Effector memory CD8-positive, alpha-beta T cell (primary cell): ENCODE measurements at regions not wholly inside any gene's neighbourhood (a gene's known extent, or its start where the extent isn't known, plus 50 kb on each side); places are given as distances from the start of the nearest gene placed in this dataset.
A peak's percentile ranks its signal among the peaks of the same experiment; 100 is the strongest.

ENCODE experiments used
- ATAC-seq: fragments of 150-1000 bp; cut with Tn5 transposase; replicated peaks from 2 replicates; pipeline ENCODE4 v1.10.0; 2021; ENCODE audit warnings: mild to moderate bottlenecking, moderate library complexity
- DNase-seq, 3 experiments: peaks; one replicate each; pipeline ENCODE4 v3.0.0; 2021
- H3K27ac Mint-ChIP-seq, 2 donors: one replicate each; pipeline ENCODE4 v1.8.0; 2022; ENCODE audit warnings: mild to moderate bottlenecking in 2 of 2, mixed read lengths in 2 of 2, moderate library complexity in 2 of 2
- H3K27me3 Mint-ChIP-seq, 2 donors: one replicate each; pipeline ENCODE4 v1.8.0; 2022; ENCODE audit warnings: mixed read lengths in 2 of 2
- H3K36me3 Mint-ChIP-seq: one replicate; pipeline ENCODE4 v1.8.0; 2022; ENCODE audit warnings: mild to moderate bottlenecking, moderate library complexity, mixed read lengths; ENCODE audit not compliant: insufficient read depth
- H3K4me1 Mint-ChIP-seq, 2 donors: one replicate each; pipeline ENCODE4 v1.8.0; 2022; ENCODE audit warnings: low read depth in 2 of 2, mixed read lengths in 2 of 2
- H3K4me3 Mint-ChIP-seq, 2 donors: one replicate each; pipeline ENCODE4 v1.8.0; 2022; ENCODE audit warnings: mild to moderate bottlenecking in 2 of 2, mixed read lengths in 2 of 2, moderate library complexity in 2 of 2
- H3K9me3 Mint-ChIP-seq, 2 donors: one replicate each; pipeline ENCODE4 v1.8.0; 2022; ENCODE audit warnings: mixed read lengths in 2 of 2

- Mint-ChIP-seq H3K36me3 (no peaks in the 10 kb centered on the region), H3K9me3 (no peaks in the 10 kb centered on the region), H3K27ac (no peak overlapping the region), H3K27me3 (no peaks in the 10 kb centered on the region), H3K4me3 (no peak overlapping the region), H3K4me1 (peaks cover 2 to 7% of the 10 kb centered on the region in 2 donors)
- DNase-seq = no peak
- ATAC-seq = no peak
Measured at GRCh38 chr7:17184805-17185689, 113.4 kb upstream of the AHR start.

- no peaks in the 10 kb centered on the region for H3K27me3 Mint-ChIP-seq
- no peaks in the 10 kb centered on the region for H3K9me3 Mint-ChIP-seq
- peak overlapping the region in 1 of 2 donors; percentile 17 for H3K27ac Mint-ChIP-seq
- no peak overlapping the region for H3K4me3 Mint-ChIP-seq
- peaks cover 2 to 7% of the 10 kb centered on the region in 2 donors for H3K4me1 Mint-ChIP-seq
- ATAC-seq (peak; percentile 47), DNase-seq (no peak)
- no peaks in the 10 kb centered on the region for H3K36me3 Mint-ChIP-seq
Measured at GRCh38 chr7:17185690-17186070, 112.8 kb upstream of the AHR start.

- Mint-ChIP-seq H3K4me1 (peaks cover 2 to 7% of the 10 kb centered on the region in 2 donors), H3K4me3 (no peak overlapping the region), H3K9me3 (no peaks in the 10 kb centered on the region), H3K27me3 (no peaks in the 10 kb centered on the region), H3K27ac (peak overlapping the region in 1 of 2 donors; percentile 9), H3K36me3 (no peaks in the 10 kb centered on the region)
- ATAC-seq (no peak), DNase-seq (no peak)
Measured at GRCh38 chr7:17186745-17187530, 111.5 kb upstream of the AHR start.

GRCh38 chr7:17194656-17195055 lies 103.8 kb upstream of the AHR start:
- no peak for ATAC-seq
- no peak overlapping the region for H3K27ac Mint-ChIP-seq
- no peaks in the 10 kb centered on the region for H3K27me3 Mint-ChIP-seq

GRCh38 chr7:17195576-17195975 lies 102.9 kb upstream of the AHR start:
- ATAC-seq = no peak
- DNase-seq = no peak
- no peak overlapping the region for H3K4me3 Mint-ChIP-seq
- H3K36me3 Mint-ChIP-seq = no peaks in the 10 kb centered on the region
- no peaks in the 10 kb centered on the region for H3K9me3 Mint-ChIP-seq
- no peaks in the 10 kb centered on the region for H3K27me3 Mint-ChIP-seq
- H3K27ac Mint-ChIP-seq = no peak overlapping the region
- peaks cover 5% of the 10 kb centered on the region in 2 donors for H3K4me1 Mint-ChIP-seq

More at GRCh38 chr7:17194656-17195055, 103.8 kb upstream of the AHR start:
- peaks cover 5% of the 10 kb centered on the region in 2 donors for H3K4me1 Mint-ChIP-seq
- H3K4me3 Mint-ChIP-seq = no peak overlapping the region
- no peak for DNase-seq
- H3K9me3 Mint-ChIP-seq = no peaks in the 10 kb centered on the region
- no peaks in the 10 kb centered on the region for H3K36me3 Mint-ChIP-seq

- DNase-seq (no peak), ATAC-seq (no peak)
- peaks cover 0 to 1% of the 10 kb centered on the region in 2 donors for H3K4me1 Mint-ChIP-seq
- no peaks in the 10 kb centered on the region for H3K9me3 Mint-ChIP-seq
- H3K4me3 Mint-ChIP-seq = no peak overlapping the region
- no peaks in the 10 kb centered on the region for H3K36me3 Mint-ChIP-seq
- H3K27ac Mint-ChIP-seq = no peak overlapping the region
- H3K27me3 Mint-ChIP-seq = no peaks in the 10 kb centered on the region
Measured at GRCh38 chr7:17205910-17206309, 92.5 kb upstream of the AHR start.

- H3K9me3 Mint-ChIP-seq = no peaks in the 10 kb centered on the region
- no peaks in the 10 kb centered on the region for H3K36me3 Mint-ChIP-seq
- ATAC-seq (no peak), DNase-seq (no peak)
- no peak overlapping the region for H3K4me3 Mint-ChIP-seq
- no peak overlapping the region for H3K27ac Mint-ChIP-seq
- peaks cover 0 to 1% of the 10 kb centered on the region in 2 donors for H3K4me1 Mint-ChIP-seq
- H3K27me3 Mint-ChIP-seq = no peaks in the 10 kb centered on the region
Measured at GRCh38 chr7:17206349-17206905, 92.0 kb upstream of the AHR start.

GRCh38 chr7:17207220-17207619 lies 91.2 kb upstream of the AHR start:
- no peaks in the 10 kb centered on the region for H3K9me3 Mint-ChIP-seq
- H3K4me3 Mint-ChIP-seq = no peak overlapping the region
- H3K27me3 Mint-ChIP-seq = no peaks in the 10 kb centered on the region
- peaks cover 0 to 1% of the 10 kb centered on the region in 2 donors for H3K4me1 Mint-ChIP-seq
- DNase-seq = no peak
- H3K36me3 Mint-ChIP-seq = no peaks in the 10 kb centered on the region
- H3K27ac Mint-ChIP-seq = no peak overlapping the region
- ATAC-seq = no peak

GRCh38 chr7:17209101-17209500 lies 89.4 kb upstream of the AHR start:
- H3K36me3 Mint-ChIP-seq = no peaks in the 10 kb centered on the region
- H3K27ac Mint-ChIP-seq = no peak overlapping the region
- no peaks in the 10 kb centered on the region for H3K9me3 Mint-ChIP-seq
- H3K4me3 Mint-ChIP-seq = no peak overlapping the region
- peaks cover 0 to 1% of the 10 kb centered on the region in 2 donors for H3K4me1 Mint-ChIP-seq
- H3K27me3 Mint-ChIP-seq = no peaks in the 10 kb centered on the region
- no peak for DNase-seq
- no peak for ATAC-seq

GRCh38 chr7:17211307-17211836 lies 87.1 kb upstream of the AHR start:
- Mint-ChIP-seq H3K27ac (no peak overlapping the region), H3K36me3 (no peaks in the 10 kb centered on the region), H3K4me3 (no peak overlapping the region), H3K4me1 (peaks cover 0 to 3% of the 10 kb centered on the region in 2 donors), H3K27me3 (no peaks in the 10 kb centered on the region), H3K9me3 (no peaks in the 10 kb centered on the region)
- no peak for ATAC-seq
- no peak for DNase-seq

- no peaks in the 10 kb centered on the region for H3K9me3 Mint-ChIP-seq
- ATAC-seq = no peak
Measured at GRCh38 chr7:17212188-17212587, 86.3 kb upstream of the AHR start.

GRCh38 chr7:17227766-17228490 lies 70.5 kb upstream of the AHR start:
- H3K9me3 Mint-ChIP-seq = no peaks in the 10 kb centered on the region
- peaks cover 5% of the 10 kb centered on the region for H3K36me3 Mint-ChIP-seq
- no peaks in the 10 kb centered on the region for H3K27me3 Mint-ChIP-seq
- DNase-seq (no peak), ATAC-seq (no peak)
- H3K4me1 Mint-ChIP-seq = peaks cover 2% of the 10 kb centered on the region in 2 donors
- H3K27ac Mint-ChIP-seq = no peak overlapping the region
- no peak overlapping the region for H3K4me3 Mint-ChIP-seq

More at GRCh38 chr7:17212188-17212587, 86.3 kb upstream of the AHR start:
- Mint-ChIP-seq H3K27ac (no peak overlapping the region), H3K27me3 (no peaks in the 10 kb centered on the region), H3K4me3 (no peak overlapping the region), H3K36me3 (no peaks in the 10 kb centered on the region), H3K4me1 (peaks cover 0 to 2% of the 10 kb centered on the region in 2 donors)
- DNase-seq = no peak

GRCh38 chr7:17229228-17229627 lies 69.2 kb upstream of the AHR start:
- DNase-seq (no peak), ATAC-seq (no peak)
- H3K4me3 Mint-ChIP-seq = no peak overlapping the region
- H3K36me3 Mint-ChIP-seq = peaks cover 13% of the 10 kb centered on the region
- no peak overlapping the region for H3K27ac Mint-ChIP-seq
- no peaks in the 10 kb centered on the region for H3K9me3 Mint-ChIP-seq
- no peaks in the 10 kb centered on the region for H3K27me3 Mint-ChIP-seq
- H3K4me1 Mint-ChIP-seq = peaks cover 10 to 12% of the 10 kb centered on the region in 2 donors
